Tibial nerve (tissue), 3 donors: ENCODE measurements at regions not wholly inside any gene's neighbourhood (a gene's known extent, or its start where the extent isn't known, plus 50 kb on each side); places are given as distances from the start of the nearest gene placed in this dataset.

Experiments used
- EP300 ChIP-seq, 2 donors: sonication (generic); formaldehyde crosslinking; IDR thresholded peaks; one replicate each; pipeline ENCODE4 v1.6.1; 2017; ENCODE audit warnings: antibody characterized with exemption in 2 of 2, mild to moderate bottlenecking in 1 of 2
- POLR2A ChIP-seq, 2 donors: fragments of 450-650 bp; IDR thresholded peaks; one replicate each; pipeline ENCODE4 v1.6.1; 2017; ENCODE audit warnings: antibody characterized with exemption in 2 of 2, mild to moderate bottlenecking in 2 of 2, moderate library complexity in 2 of 2

GRCh38 chr13:47038188-47038587 lies 141.3 kb upstream of the HTR2A start:
- TF ChIP-seq POLR2A (IDR thresholded peaks at IDR 0.05), result no peak
- no peak for TF ChIP-seq EP300 (IDR thresholded peaks at IDR 0.05)
